HEK293 (cell line): ENCODE measurements at regions not wholly inside any gene's neighbourhood (a gene's known extent, or its start where the extent isn't known, plus 50 kb on each side); places are given as distances from the start of the nearest gene placed in this dataset.

Source experiments
- KLF16 ChIP-seq: fragments of 450-650 bp; formaldehyde crosslinking; IDR thresholded peaks from 2 replicates; pipeline ENCODE4 v1.5.1; 2017; ENCODE audit warnings: missing biosample characterization, missing genetic modification characterization
- KLF9 ChIP-seq: fragments of 450-650 bp; formaldehyde crosslinking; IDR thresholded peaks from 2 replicates; pipeline ENCODE4 v1.5.1; 2016; ENCODE audit warnings: missing biosample characterization, missing genetic modification characterization, low read depth
- SCRT1 ChIP-seq: fragments of 450-650 bp; formaldehyde crosslinking; IDR thresholded peaks from 2 replicates; pipeline ENCODE4 v1.5.1; 2016; ENCODE audit warnings: missing biosample characterization, missing genetic modification characterization, borderline replicate concordance
- YY1 ChIP-seq: fragments of 450-650 bp; formaldehyde crosslinking; IDR thresholded peaks from 2 replicates; pipeline ENCODE4 v1.5.1; 2018; ENCODE audit warnings: missing biosample characterization, missing genetic modification characterization
- ZNF140 ChIP-seq: fragments of 450-650 bp; formaldehyde crosslinking; IDR thresholded peaks from 2 replicates; pipeline ENCODE4 v1.5.1; 2016; ENCODE audit warnings: missing biosample characterization, missing genetic modification characterization
- ZNF621 ChIP-seq: fragments of 450-650 bp; formaldehyde crosslinking; IDR thresholded peaks from 2 replicates; pipeline ENCODE4 v1.5.1; 2017; ENCODE audit warnings: missing biosample characterization, missing genetic modification characterization
- TF ChIP-seq, protein P1 (sequence below): fragments of 450-650 bp; IDR thresholded peaks from 2 replicates; pipeline ENCODE4 v1.5.1; 2018; ENCODE audit warnings: missing biosample characterization, mild to moderate bottlenecking, missing genetic modification characterization
- TF ChIP-seq, protein P2 (sequence below): fragments of 450-650 bp; formaldehyde crosslinking; IDR thresholded peaks from 2 replicates; pipeline ENCODE4 v1.5.1; 2016; ENCODE audit warnings: missing biosample characterization, missing genetic modification characterization
- TF ChIP-seq, protein P3 (sequence below): fragments of 450-650 bp; formaldehyde crosslinking; IDR thresholded peaks from 2 replicates; pipeline ENCODE4 v1.5.1; 2017; ENCODE audit warnings: missing biosample characterization, missing genetic modification characterization

DNA sequence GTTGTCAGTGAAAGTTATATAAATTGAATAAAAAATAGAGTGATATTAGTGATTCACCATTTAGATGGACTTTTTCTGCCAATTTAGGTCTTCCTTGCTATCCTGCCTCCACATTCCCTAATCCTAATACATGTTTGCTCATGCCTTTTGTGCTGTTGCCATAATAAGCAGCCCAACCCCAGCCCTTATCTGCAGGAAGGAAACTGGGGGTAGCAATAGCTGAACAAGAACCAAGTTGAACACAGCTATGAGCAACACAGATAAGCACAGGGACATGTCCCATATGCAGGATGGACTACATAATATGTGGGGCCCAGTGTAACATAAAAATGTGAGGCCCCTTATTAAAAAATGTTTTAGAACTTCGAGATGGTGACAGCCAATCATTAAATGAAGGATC, 91.2 kb upstream of the AHR start:
- TF ChIP-seq, protein P1, sequence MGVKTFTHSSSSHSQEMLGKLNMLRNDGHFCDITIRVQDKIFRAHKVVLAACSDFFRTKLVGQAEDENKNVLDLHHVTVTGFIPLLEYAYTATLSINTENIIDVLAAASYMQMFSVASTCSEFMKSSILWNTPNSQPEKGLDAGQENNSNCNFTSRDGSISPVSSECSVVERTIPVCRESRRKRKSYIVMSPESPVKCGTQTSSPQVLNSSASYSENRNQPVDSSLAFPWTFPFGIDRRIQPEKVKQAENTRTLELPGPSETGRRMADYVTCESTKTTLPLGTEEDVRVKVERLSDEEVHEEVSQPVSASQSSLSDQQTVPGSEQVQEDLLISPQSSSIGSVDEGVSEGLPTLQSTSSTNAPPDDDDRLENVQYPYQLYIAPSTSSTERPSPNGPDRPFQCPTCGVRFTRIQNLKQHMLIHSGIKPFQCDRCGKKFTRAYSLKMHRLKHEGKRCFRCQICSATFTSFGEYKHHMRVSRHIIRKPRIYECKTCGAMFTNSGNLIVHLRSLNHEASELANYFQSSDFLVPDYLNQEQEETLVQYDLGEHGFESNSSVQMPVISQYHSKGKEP: no peak
- TF ChIP-seq SCRT1 (no peak), YY1 (tag by site-specific recombination) (no peak), KLF16 (tag by site-specific recombination) (no peak), KLF9 (tag by site-specific recombination) (no peak), ZNF140 (tag by site-specific recombination) (no peak), ZNF621 (no peak)
- TF ChIP-seq, protein P2, sequence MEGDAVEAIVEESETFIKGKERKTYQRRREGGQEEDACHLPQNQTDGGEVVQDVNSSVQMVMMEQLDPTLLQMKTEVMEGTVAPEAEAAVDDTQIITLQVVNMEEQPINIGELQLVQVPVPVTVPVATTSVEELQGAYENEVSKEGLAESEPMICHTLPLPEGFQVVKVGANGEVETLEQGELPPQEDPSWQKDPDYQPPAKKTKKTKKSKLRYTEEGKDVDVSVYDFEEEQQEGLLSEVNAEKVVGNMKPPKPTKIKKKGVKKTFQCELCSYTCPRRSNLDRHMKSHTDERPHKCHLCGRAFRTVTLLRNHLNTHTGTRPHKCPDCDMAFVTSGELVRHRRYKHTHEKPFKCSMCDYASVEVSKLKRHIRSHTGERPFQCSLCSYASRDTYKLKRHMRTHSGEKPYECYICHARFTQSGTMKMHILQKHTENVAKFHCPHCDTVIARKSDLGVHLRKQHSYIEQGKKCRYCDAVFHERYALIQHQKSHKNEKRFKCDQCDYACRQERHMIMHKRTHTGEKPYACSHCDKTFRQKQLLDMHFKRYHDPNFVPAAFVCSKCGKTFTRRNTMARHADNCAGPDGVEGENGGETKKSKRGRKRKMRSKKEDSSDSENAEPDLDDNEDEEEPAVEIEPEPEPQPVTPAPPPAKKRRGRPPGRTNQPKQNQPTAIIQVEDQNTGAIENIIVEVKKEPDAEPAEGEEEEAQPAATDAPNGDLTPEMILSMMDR (tag by site-specific recombination): no peak
- TF ChIP-seq, protein P3, sequence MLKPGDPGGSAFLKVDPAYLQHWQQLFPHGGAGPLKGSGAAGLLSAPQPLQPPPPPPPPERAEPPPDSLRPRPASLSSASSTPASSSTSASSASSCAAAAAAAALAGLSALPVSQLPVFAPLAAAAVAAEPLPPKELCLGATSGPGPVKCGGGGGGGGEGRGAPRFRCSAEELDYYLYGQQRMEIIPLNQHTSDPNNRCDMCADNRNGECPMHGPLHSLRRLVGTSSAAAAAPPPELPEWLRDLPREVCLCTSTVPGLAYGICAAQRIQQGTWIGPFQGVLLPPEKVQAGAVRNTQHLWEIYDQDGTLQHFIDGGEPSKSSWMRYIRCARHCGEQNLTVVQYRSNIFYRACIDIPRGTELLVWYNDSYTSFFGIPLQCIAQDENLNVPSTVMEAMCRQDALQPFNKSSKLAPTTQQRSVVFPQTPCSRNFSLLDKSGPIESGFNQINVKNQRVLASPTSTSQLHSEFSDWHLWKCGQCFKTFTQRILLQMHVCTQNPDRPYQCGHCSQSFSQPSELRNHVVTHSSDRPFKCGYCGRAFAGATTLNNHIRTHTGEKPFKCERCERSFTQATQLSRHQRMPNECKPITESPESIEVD (tag by site-specific recombination): no peak
